ENCODE measurements at regions not wholly inside any gene's neighbourhood (a gene's known extent, or its start where the extent isn't known, plus 50 kb on each side); places are given as distances from the start of the nearest gene placed in this dataset.

DNA sequence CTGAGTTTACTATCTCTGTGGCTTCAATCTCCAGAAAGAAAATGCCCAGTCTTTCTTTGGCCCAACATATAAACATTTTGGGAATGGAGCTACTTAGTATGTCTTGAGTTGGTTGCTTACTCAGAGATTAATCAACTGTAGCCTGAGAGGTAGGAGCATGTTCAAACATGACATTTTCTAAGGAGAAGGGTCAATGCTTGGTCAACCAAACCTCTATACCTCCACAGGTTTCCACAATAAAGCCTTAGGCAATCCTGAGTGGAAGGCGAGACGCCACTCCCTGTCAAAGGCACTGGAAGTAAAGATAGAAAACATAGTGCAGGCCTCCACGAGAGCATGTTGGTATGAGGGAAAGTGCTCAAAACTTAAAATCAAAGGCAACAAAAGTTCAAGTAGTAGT is 411.4 kb downstream of the KCTD16 start:
- no peaks in the 10 kb centered on the region for H3K4me1 ChIP-seq
- no peaks in the 10 kb centered on the region for H3K9me3 ChIP-seq
- no peak for DNase-seq (ENCODE audit: low spot score)
- H3K36me3 ChIP-seq: no peaks in the 10 kb centered on the region
- no peak for TF ChIP-seq CTCF (IDR thresholded peaks at IDR 0.05)
- H3K4me3 ChIP-seq: no peak overlapping the region
- H3K27ac ChIP-seq: no peak overlapping the region
- no peaks in the 10 kb centered on the region for H3K27me3 ChIP-seq

DNA sequence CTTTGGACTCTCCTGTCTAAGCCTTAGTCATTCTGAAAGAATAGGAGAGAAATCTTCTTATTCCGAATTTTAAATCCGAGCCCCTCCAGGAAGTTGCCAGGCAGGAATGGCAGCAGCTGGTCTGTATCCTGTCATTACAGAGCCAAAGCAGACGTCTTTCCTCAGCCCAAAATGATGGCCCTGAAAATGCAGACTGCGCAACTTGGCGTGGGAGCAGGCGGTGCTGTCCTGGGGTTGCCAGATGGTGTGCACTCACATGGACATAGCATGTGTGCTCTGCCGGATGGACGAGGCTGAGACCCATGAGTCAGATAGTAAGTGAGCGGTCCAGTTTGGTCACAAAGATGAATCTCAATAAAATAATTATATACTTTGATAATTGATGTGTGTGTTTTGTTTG is 410.4 kb downstream of the KCTD16 start:
- Histone ChIP-seq H3K4me1 (no peaks in the 10 kb centered on the region), H3K27ac (no peak overlapping the region), H3K9me3 (no peaks in the 10 kb centered on the region), H3K36me3 (no peaks in the 10 kb centered on the region), H3K4me3 (no peak overlapping the region), H3K27me3 (no peaks in the 10 kb centered on the region)
- TF ChIP-seq CTCF (IDR thresholded peaks at IDR 0.05): no peak
- no peak for DNase-seq (ENCODE audit: low spot score)

- no peak for TF ChIP-seq CTCF (IDR thresholded peaks at IDR 0.05)
- Histone ChIP-seq H3K4me3 (no peak overlapping the region), H3K36me3 (no peaks in the 10 kb centered on the region), H3K27me3 (no peaks in the 10 kb centered on the region), H3K9me3 (peaks cover 0 to 6% of the 10 kb centered on the region in 2 donors), H3K27ac (no peak overlapping the region), H3K4me1 (no peaks in the 10 kb centered on the region)
- DNase-seq (ENCODE audit: low spot score): no peak
Observed at GRCh38 chr5:144577676-144578075, 407.0 kb downstream of the KCTD16 start.

- no peak overlapping the region for H3K4me3 ChIP-seq
- no peaks in the 10 kb centered on the region for H3K4me1 ChIP-seq
- no peak for DNase-seq (ENCODE audit: low spot score)
- H3K36me3 ChIP-seq: no peaks in the 10 kb centered on the region
- peaks cover 0 to 8% of the 10 kb centered on the region in 2 donors for H3K9me3 ChIP-seq
- TF ChIP-seq CTCF (IDR thresholded peaks at IDR 0.05): no peak
- H3K27me3 ChIP-seq: no peaks in the 10 kb centered on the region
- H3K27ac ChIP-seq: no peak overlapping the region
Observed at GRCh38 chr5:144575736-144576135, 405.1 kb downstream of the KCTD16 start.

- no peak for DNase-seq (ENCODE audit: low spot score)
- Histone ChIP-seq H3K36me3 (no peaks in the 10 kb centered on the region), H3K4me1 (no peaks in the 10 kb centered on the region), H3K27me3 (no peaks in the 10 kb centered on the region), H3K27ac (no peak overlapping the region), H3K9me3 (peaks cover 0 to 42% of the 10 kb centered on the region in 2 donors), H3K4me3 (no peak overlapping the region)
- no peak for TF ChIP-seq CTCF (IDR thresholded peaks at IDR 0.05)
Observed at GRCh38 chr5:144567421-144567780, 396.7 kb downstream of the KCTD16 start.

DNA sequence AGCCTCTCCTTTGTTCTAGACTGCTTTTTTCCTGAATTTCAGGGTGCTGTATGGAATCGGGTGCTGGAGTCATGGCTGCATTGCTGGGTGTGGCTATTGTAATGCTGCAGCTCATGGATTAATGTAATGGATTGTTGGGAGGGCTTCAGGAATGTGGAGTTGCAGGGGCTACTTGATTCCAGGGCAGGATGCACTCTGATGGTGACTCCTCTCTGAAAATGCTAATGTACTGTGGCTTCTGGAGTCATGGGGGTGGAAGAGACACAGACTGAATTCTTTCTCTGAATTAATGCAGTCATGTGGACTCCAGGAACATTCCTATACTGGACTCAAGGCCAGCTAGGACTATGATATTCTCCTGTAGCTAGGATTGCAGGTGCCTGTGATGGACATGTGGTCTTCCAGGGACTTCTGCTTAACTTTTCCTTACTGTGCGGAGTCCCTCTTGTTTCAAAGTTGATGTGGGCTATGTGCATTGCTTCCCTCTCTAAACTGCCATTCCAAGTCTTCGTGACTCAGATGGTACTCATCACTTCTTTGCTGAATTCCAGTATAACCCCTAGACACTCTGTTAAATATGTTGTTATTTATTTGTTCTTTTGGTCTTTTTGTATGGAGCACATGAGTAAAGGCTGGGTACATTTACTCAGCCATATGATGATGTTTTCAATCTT is 396.2 kb downstream of the KCTD16 start:
- DNase-seq (ENCODE audit: low spot score): no peak
- Histone ChIP-seq H3K4me1 (no peaks in the 10 kb centered on the region), H3K27ac (no peak overlapping the region), H3K9me3 (peaks cover 0 to 42% of the 10 kb centered on the region in 2 donors), H3K4me3 (no peak overlapping the region), H3K27me3 (no peaks in the 10 kb centered on the region), H3K36me3 (no peaks in the 10 kb centered on the region)
- TF ChIP-seq CTCF (IDR thresholded peaks at IDR 0.05): no peak

Measured in right atrium auricular region (tissue), 2 donors.